NCI-H1048 (cell line): ENCODE measurements at regions not wholly inside any gene's neighbourhood (a gene's known extent, or its start where the extent isn't known, plus 50 kb on each side); places are given as distances from the start of the nearest gene placed in this dataset.
"Not testable (repeated sequence)": the region's sequence is repeated elsewhere in the genome, so short reads cannot be mapped to it uniquely, and the experiment has no call there.

Source experiments
- DNase-seq: peaks from one replicate; lab custom pipeline; 2025; lab: John Stamatoyannopoulos, UW

DNA sequence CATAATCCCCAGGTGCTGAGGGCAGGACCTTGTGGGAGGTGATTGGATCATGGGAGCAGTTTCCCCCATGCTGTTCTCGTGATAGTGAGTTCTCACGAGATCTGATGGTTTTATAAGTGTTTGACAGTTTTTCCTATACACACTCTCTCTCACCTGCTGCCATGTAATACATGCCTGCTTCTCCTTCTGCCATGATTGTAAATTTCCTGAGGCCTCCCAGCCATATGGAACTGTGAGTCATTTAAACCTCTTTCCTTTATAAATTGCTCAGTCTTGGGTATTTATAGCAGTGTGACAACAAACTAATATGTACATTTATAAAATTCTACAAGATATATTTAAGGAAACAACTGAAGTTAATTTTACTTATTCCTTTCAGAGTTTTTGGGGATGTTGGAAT, 170.8 kb upstream of the BET1 start:
- no peak for DNase-seq

DNA sequence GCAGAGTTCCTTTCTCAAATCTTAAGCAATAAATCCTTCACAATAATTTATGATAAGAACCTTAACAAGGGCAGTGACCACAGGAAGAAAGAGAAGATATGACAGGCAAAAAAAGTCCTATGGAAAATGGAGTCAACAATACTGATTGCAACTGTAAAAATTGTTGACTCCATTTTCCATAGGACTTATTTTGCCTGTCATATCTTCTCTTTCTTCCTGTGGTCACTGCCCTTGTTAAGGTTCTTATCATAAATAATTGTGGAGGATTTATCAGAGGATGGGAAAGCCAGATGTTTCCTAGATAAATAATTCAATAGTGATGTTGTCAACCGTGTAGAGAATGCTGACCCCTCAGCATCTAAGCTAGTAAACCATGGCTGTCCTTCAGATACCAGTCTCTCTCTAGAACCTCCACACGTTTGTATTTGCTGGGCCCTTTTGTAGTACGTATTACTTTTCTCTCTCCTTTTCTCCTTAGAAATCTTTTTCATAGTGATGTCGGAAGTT, 172.6 kb upstream of the BET1 start:
- DNase-seq = no peak

DNA sequence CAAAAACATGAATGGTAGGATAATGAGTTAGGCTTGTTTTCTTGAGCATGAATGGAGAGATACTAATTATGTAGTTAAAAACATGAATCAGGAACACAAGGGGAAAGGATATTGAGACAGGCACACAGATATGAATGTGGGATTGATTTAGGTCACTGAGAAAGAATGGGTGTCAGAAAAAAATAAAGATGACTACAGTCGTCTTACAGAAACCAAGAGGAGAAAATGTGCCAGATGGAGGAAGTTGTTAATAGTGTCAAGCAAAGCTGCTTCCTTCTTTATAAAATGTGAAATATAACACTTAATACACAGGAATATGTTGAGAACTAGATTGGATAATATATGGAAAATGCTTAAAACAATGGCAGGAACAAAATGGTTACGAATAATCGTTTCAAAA, 173.3 kb upstream of the BET1 start:
- DNase-seq = no peak

DNA sequence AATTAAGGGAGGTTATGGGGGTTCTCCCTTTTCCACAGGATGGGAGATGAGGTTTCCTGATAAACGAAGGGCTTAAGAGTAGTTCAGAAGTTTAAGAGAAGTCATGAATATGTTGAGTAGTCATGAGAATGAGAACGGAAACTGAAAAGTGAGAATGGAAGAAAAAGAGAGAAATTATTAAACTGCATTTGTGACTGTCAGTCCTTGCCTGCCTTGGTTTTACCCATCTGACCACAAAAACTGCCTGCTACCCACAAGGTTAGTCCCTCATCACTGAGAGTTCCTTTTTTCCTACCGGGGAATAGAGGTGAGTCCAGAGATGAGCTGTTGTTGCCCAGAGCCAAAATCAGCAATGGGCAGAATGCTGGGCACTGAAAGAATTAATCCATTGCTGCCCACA, 174.1 kb upstream of the BET1 start:
- DNase-seq = no peak

DNA sequence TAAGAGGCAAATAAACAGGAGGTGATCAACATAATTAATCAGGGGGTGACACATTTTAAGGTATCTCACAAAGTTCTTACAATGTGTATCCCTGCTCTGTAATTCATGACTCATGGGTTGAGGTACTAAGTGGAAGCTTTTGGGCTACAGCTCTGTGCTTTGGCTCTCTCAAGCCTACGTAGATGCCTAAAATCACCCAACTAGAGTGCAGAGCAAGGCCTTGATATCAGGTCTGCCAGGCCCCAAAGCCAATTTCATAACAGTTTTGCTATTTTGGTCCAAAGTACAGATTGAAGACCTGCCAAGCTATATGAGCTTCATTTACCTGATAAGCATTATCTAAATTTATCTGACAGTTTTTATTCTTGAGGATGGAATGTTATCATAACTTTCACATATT, 175.3 kb upstream of the BET1 start:
- no peak for DNase-seq

DNA sequence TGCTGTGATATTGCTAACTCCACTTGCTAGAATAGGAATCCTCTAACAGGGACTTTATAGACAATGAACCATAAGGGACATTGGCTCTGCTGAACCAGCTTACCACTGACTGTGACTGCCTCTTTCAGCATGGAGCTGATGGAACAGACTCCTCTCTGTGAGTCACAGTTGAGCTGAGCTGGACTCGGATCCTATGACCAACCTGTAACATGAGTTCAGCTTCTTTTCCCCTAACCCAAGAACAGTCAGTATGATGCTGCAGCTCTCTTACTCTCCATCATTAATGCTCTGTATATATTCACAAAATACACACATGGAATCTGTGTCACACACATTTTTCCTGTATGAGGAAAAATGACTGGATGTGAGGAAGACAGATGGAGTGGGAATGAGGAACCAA, 177.9 kb upstream of the BET1 start:
- no peak for DNase-seq

DNA sequence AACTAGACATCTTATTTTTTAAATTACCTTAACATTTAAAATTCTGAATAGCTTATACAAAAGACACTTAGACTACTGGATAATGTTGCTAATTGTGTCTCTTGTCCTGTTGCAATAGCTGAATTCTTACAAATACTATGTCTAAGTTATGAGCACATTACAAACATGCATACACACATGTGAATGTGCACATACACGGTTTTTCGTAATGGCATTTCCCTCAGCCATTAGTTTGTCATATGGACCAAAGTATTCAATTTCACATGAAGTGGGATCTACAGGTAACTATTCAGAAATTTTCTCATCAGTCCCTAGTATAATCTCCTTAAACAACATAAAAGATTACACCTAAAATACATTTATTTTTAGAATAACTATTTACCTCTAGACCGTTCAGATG, 178.6 kb upstream of the BET1 start:
- no peak for DNase-seq

DNA sequence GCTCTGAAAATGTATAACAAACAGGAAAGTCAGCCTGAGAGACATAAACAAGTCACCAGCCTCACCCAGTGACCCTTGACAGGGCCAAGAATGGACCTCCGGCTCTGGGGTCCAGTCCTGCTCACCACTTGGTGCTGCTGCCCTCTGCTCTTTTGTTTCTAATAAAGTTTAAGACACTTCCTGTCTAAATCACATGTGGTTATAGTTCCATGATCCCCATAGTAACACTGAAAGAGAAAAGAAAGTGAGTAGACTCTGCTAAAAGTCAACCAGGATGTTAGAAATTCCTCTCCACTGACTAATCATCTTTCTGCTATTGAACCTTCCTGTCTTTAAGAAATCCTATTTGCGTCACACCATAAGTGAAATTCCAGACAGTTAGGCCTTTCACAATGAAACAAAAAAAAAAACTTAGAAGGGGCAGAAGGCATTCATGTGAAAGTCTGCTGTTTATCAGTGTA, 179.2 kb upstream of the BET1 start:
- no peak for DNase-seq

DNA sequence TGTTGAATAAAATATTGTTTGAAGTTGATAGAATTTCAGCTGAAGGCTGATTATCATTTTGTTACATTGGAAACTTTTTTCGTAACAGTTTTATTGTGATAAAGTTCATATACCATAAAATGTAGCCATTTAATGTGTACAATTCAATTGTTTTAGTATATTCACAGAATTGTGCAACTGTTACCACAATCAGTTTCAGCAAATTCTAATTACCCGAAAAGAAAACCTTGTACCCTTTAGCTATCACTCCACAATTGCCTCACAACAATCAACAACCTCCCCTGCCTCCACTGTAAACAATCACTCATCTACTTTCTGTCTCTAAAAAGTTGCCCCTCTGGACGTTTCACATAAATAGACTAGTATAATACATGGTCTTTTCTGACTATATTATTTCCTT, 179.7 kb upstream of the BET1 start:
- no peak for DNase-seq

DNA sequence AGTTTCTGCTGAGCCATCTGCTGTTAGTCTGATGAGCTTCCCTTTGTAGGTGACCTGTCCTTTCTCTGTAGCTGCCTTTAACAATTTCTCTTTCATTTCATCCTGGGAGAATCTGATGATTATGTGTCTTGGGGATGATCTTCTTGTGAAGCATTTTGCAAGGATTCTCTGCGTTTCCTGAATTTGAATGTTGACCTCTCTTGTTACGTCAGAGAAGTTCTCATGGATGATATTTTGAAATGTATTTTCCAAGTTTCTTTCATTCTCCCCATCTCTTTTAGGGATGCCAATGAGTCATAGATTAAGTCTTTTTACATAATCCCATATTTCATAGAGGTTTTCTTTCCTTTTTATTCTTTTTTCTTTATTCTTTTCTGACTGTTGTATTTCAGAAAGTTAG, 184.2 kb upstream of the BET1 start:
- no peak for DNase-seq

DNA sequence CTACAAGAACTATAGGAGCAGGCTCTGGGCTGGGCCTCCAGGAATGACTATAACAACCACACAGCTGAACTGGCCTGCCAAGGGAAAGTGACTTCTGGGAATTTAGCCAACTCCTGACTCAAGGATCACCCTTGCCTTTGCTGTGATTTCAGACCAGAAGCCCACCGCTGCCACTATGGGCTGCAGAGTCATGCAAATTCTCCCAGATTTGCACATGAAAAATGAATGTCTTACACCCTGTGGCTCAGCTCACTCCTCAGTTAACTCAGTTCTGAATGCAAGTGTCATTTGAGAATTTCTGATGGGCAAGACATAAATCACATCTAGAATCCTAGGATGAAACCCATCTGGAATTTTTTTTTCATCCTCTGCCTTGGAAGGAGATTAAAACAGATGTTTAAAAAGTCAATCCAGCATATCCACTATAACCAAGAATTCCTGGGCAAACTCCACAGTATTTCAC, 186.5 kb upstream of the BET1 start:
- DNase-seq = no peak

DNA sequence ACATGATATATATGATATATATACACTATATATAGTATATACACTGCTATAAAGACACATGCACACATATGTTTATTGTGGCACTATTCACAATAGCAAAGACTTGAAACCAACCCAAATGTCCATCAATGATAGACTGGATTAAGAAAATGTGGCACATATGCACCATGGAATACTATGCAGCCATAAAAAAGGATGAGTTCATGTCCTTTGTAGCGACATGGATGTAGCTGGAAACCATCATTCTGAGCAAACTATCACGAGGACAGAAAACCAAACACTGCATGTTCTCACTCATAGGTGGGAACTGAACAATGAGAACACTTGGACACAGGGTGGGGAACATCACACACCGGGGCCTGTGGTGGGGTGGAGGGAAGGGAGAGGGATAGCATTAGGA, 190.3 kb upstream of the BET1 start:
- DNase-seq = not testable (repeated sequence)

DNA sequence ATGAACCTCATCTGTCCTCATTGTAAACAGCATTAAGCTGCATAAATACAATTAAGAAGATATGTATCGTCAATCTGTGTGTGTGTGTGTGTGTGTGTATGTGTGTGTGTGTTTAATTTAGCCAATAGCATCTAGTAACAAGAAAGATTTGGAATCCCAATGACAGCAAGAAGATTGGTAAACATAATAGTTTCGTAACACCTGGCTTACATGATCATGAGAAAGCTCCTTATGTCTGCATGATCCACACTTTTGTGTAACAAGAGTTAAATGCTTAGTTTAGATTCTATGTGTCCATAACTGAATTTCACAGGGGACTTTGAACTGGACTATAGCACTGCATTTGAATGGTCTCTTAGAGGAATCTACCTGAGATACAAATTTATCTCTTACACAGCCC, 191.0 kb upstream of the BET1 start:
- no peak for DNase-seq

DNA sequence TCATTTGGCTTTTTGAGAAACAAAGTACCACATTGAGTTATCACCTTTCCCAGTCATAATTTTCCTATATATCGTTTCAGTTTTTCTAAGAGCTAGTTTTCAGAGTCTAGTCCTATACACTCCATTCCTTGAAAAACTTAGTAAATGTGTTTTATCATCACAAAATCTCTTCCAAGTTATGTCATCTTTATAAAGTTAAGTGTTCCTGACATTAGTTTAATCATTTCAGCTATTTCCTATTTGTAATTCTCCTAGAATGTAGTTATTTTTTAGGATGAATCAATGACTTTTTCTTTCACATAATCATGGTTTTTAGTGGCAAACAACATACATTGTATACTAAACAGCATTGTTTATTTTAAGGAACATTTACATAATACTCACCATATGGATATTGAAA, 191.7 kb upstream of the BET1 start:
- DNase-seq = no peak

DNA sequence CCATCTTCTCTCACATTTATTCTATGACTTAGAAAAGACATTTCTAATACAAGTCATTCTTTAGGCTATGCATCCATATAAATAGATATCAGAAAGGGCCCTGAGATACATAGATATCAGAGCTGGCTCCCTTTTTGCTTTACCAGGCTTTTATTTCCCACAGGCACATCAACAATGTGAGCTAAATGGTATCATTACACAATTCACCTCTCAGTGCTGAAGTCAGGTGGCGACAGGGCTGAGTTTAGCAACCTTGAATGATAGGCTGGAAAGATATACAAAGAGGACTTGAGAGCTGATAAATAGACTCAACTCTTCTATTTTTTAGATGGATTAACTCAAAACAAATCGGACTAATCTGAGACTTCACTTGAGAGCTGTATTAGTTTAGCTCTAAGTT, 189.2 kb upstream of the COL1A2 start:
- no peak for DNase-seq

DNA sequence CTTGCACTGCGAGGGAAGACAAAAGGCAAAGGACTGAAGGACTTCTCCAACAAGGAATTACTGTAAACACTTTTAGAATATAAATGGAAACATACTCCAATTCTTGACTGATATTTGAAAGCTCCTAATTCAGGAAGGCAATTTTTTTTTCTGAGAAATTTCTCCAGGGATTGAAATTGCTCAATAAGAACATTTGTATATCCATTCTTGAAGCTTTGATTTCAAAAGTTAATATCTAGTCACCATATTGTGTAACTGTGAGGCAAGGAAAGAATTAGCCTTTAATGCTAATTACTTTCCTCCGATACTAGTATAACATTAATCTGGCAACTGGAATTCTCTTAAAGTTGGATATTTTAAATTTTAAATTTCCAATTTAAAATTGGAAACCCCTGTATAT, 188.4 kb upstream of the COL1A2 start:
- no peak for DNase-seq

DNA sequence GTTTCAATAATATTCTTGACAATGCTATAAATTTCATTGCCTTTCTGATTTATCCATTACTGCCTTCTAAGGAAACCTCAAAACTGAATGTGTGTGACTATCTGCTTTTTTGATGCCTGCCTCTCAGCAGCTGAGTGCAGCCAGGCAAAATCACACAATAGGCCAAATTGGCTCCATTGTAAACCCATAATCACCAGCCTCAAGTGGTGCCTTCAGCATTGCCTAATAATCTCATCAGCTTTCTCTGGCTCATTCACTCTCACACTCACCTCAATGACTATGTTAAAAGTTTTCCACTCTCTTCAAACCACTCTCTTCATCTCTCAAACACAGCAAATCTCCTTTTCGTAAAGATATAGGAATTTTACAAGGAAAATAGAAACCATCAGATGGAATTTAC, 182.5 kb upstream of the COL1A2 start:
- no peak for DNase-seq

DNA sequence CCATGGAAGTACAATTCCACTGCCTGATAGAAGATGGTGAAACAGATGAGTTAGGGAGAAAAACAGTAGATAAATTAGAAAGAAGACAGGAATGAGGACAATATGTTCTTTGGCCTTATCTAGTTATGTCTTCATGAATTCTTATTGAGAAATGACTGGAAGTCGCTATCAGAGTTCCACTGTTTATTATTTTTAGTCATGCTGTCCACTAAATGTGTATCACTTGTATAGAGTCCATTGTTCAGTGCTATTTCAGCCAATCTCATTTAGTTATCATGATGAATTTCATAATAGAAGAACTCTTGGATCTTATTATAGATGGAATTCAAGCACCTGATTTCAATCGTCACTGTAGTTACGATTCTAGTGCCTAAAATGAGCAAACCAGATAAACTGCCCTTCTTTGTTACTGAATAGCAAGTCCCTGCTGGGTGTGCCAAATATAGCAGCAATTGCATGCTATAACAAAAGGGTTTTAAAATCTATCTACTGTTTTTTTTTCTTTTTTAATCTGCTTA, 177.7 kb upstream of the COL1A2 start:
- DNase-seq = no peak

DNA sequence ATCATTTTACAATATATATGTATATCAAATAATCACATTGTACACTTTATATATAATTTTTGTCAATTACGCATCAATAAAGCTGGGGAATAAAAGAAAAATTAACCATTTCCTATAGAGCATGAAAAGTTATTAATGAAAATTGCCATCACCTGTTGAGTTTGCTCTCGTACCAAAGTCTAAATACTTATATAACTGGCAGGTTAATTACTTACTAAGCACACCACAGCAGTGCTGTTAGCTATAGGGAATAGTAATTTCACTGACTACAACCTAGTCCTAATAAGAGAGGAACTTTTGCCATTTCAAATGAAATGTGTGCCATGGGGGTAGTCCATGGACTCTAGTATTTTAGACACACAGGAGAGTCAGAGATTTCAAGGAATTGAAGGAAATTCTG, 176.9 kb upstream of the COL1A2 start:
- no peak for DNase-seq

DNA sequence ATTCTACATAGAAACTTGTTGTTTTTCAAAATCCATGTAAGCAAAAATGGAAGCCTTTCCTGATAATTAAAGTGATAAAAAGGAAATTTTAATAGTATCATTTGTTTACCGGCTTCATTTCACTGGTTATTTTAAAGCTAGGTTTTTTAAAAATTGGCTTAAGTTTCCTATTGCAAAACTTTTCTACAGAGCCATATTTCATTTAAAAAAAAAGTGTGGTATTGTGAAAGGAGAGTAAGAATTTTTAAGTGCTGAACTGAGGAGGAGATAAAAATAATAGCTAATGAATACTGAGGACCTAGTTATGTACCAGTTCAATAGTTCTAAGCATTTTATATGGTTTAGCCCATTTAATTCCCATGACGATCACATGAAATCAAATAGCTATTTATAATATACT, 172.2 kb upstream of the COL1A2 start:
- no peak for DNase-seq

DNA sequence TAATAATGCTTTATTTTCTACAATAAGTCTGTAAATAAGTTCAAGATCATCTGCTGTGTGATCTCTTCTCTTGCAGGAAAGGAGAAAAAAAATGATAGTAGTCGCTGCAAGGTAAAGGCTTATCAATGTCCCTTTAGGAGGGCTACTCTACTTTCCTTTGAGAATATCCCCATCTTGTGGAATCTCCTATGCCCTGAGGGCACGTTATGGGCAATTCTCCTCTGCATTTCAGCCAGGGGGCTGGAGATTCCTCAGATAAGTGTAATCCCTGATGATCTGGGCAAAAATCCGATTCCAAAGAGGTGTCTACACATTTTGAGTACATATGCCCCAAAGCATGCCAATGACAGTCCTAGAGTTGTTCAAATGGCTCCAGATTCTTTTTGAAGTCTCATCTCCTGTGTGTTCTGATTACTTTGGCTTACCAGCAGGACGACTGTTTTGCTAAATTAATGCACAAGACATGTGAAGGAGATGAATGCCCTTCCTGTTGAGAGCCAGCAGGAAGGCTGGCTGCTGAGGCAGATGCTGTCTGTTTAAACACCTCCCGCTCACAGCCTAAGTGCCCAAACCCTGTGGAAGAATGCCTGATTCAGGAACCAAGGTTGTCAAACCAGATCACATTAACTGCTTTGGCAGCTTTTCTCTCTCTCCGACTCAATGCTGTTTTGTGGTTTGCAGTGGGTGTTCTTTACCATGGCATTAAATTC, 171.2 kb upstream of the COL1A2 start:
- DNase-seq = no peak

DNA sequence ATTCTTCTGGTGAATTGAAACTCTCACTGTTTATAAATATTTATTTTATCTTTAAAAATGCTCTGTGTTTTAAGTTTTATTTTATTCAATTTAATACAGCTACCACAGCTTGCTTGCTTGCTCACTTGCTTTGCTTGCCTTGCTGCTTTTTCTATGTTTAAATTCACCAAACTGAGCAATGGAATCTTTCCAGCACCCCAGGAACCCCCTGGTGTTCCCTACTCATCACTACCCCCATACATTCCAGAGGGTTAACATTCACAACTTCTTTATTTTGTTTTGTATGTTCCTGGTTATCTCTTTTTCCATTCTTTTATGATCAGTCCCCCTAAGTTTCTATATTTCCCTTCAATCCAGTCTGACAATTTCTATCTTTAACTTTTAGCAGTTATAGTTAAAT, 166.5 kb upstream of the COL1A2 start:
- DNase-seq = no peak

DNA sequence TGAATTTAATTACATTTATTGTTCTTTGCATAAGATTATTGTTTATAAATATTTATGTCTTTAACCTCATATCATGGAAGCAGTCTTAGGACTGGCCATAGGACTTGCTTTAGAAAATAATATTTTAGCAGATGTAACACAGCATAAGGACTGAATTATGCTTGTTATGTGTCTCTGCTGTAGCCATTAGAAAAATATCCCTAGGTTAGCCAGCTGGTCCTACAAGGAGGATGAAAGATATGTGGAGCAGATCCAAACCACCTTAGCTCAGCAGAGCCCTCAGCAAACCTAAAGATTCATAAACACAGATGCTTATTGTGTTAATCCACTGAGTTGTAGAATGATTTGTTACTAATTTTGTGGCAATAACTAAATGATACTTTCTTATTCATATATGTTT, 166.0 kb upstream of the COL1A2 start:
- DNase-seq = no peak

DNA sequence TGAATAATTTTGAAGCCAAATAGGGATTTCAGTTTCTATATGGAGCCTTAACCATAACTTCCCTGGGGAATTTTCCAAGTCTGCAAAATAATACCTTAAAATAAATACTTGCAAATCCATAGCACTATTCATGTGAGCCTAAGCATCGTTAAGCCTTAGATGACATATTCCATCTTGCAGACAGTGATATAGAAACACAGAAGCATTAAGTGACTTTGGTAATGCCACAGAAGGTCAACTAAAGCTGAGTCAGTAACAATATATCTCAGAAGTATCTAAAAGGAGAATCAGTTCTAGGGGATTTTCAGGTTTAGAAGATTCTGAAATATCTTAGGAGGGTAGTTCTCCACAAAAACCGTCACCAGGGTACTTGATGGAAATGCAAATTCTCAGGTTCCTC, 163.4 kb upstream of the COL1A2 start:
- DNase-seq = no peak
